ENCODE measurements at regions not wholly inside any gene's neighbourhood (a gene's known extent, or its start where the extent isn't known, plus 50 kb on each side); places are given as distances from the start of the nearest gene placed in this dataset.
A peak's percentile ranks its signal among the peaks of the same experiment; 100 is the strongest.
"Not testable (repeated sequence)": the region's sequence is repeated elsewhere in the genome, so short reads cannot be mapped to it uniquely, and the experiment has no call there.

- ATAC-seq; H3K36me3 ChIP-seq (ENCODE audit: insufficient read depth); H3K27me3 Mint-ChIP-seq (ENCODE audit: insufficient read depth, low read depth, poor library complexity); H3K27ac ChIP-seq (ENCODE audit: low read depth); H3K4me3 ChIP-seq; H3K27me3 ChIP-seq (ENCODE audit: insufficient read depth); H3F3A ChIP-seq (replicated peaks; ENCODE audit: low read depth); DNase-seq (ENCODE audit: low spot score); H2AFZ ChIP-seq; H3K36me3 Mint-ChIP-seq (ENCODE audit: low read depth); H3K4me2 ChIP-seq; H3K4me3 Mint-ChIP-seq; H3K9me3 Mint-ChIP-seq; H3K79me2 ChIP-seq (replicated peaks; ENCODE audit: insufficient read depth); H4K20me1 ChIP-seq (replicated peaks; ENCODE audit: insufficient read depth); H3K27ac Mint-ChIP-seq; H3K9me2 ChIP-seq (ENCODE audit: insufficient read depth): not testable (repeated sequence)
- H3K4me1 Mint-ChIP-seq: peaks cover 18% of the 10 kb centered on the region
- H3K4me1 ChIP-seq (ENCODE audit: insufficient read depth): peaks cover 11% of the 10 kb centered on the region
These were observed 285.9 kb upstream of the CRY1 start for GRCh38 chr12:107379142-107379851.

- Histone ChIP-seq H4K20me1 (replicated peaks; ENCODE audit: insufficient read depth) (no peaks in the 10 kb centered on the region), H3K4me1 (ENCODE audit: insufficient read depth) (peaks cover 8% of the 10 kb centered on the region), H3K36me3 (ENCODE audit: insufficient read depth) (no peaks in the 10 kb centered on the region), H3K27ac (ENCODE audit: low read depth) (no peak overlapping the region), H3K4me3 (no peak overlapping the region), H2AFZ (no peak overlapping the region), H3F3A (replicated peaks; ENCODE audit: low read depth) (no peaks in the 10 kb centered on the region), H3K9me2 (ENCODE audit: insufficient read depth) (no peaks in the 10 kb centered on the region), H3K79me2 (replicated peaks; ENCODE audit: insufficient read depth) (no peaks in the 10 kb centered on the region), H3K4me2 (peak overlapping the region; percentile 35; the same call in 1 of the 2 replicates), H3K27me3 (ENCODE audit: insufficient read depth) (no peaks in the 10 kb centered on the region)
- Mint-ChIP-seq H3K27ac (no peak overlapping the region), H3K4me1 (peaks cover 19% of the 10 kb centered on the region), H3K4me3 (no peak overlapping the region), H3K27me3 (ENCODE audit: insufficient read depth, low read depth, poor library complexity) (peaks cover 1% of the 10 kb centered on the region), H3K36me3 (ENCODE audit: low read depth) (no peaks in the 10 kb centered on the region), H3K9me3 (peaks cover 2% of the 10 kb centered on the region; the same call in 1 of the 3 replicates)
- DNase-seq (ENCODE audit: low spot score): no peak
- ATAC-seq: no peak
- TF ChIP-seq, protein P1, sequence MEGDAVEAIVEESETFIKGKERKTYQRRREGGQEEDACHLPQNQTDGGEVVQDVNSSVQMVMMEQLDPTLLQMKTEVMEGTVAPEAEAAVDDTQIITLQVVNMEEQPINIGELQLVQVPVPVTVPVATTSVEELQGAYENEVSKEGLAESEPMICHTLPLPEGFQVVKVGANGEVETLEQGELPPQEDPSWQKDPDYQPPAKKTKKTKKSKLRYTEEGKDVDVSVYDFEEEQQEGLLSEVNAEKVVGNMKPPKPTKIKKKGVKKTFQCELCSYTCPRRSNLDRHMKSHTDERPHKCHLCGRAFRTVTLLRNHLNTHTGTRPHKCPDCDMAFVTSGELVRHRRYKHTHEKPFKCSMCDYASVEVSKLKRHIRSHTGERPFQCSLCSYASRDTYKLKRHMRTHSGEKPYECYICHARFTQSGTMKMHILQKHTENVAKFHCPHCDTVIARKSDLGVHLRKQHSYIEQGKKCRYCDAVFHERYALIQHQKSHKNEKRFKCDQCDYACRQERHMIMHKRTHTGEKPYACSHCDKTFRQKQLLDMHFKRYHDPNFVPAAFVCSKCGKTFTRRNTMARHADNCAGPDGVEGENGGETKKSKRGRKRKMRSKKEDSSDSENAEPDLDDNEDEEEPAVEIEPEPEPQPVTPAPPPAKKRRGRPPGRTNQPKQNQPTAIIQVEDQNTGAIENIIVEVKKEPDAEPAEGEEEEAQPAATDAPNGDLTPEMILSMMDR (conservative IDR thresholded peaks at IDR 0.05; ENCODE audit: low read depth in 2 of 2): no peak
- TF ChIP-seq ZNF462 (CRISPR knock-in tag; IDR thresholded peaks at IDR 0.05) (no peak), ZNF331 (CRISPR knock-in tag; IDR thresholded peaks at IDR 0.05; ENCODE audit: low read depth) (no peak), STAT1 (IDR thresholded peaks at IDR 0.05; ENCODE audit: unreplicated experiment) (no peak), NANOG (IDR thresholded peaks at IDR 0.05; ENCODE audit: borderline replicate concordance) (no peak), CREB1 (CRISPR knock-in tag; IDR thresholded peaks at IDR 0.05; ENCODE audit: low read depth) (no peak), REST (IDR thresholded peaks at IDR 0.05; ENCODE audit: unreplicated experiment) (no peak)
These were observed 286.7 kb upstream of the CRY1 start for GRCh38 chr12:107379852-107380567.

Data from GM23338 (cell line).